PC-3 (cell line): ENCODE measurements at regions not wholly inside any gene's neighbourhood (a gene's known extent, or its start where the extent isn't known, plus 50 kb on each side); places are given as distances from the start of the nearest gene placed in this dataset.

Source experiments
- ATAC-seq: fragments of 200-7000 bp; cut with Tn5 transposase; 2 replicates; pipeline ENCODE4 v1.9.1; 2020; ENCODE audit warnings: mild to moderate bottlenecking, moderate library complexity
- BruUV-seq: library from RNA; stranded (reverse); fragments of 400-500 nt; replicated peaks from 2 replicates; lab custom pipeline; 2021; lab: Mats Ljungman, UMichigan
- CTCF ChIA-PET: fragments of 300-600 bp; sonication (Branson Sonifier 250); formaldehyde crosslinking; loops from one replicate; lab custom pipeline; 2022; ENCODE audit warnings: antibody characterized with exemption; lab: Charles Lee
- POLR2A ChIA-PET: fragments of 300-600 bp; sonication (Branson Sonifier 250); formaldehyde crosslinking; loops from one replicate; lab custom pipeline; 2022; ENCODE audit warnings: antibody characterized with exemption; ENCODE audit not compliant: unreplicated experiment; lab: Charles Lee
- DNase-seq: peaks from one replicate; pipeline ENCODE4 v3.0.0-alpha.2; 2015
- H2AFZ ChIP-seq: fragments of 300-600 bp; sonication (generic); 2 replicates; pipeline ENCODE4 v1.6.0; 2016; ENCODE audit warnings: antibody characterized with exemption, low read length
- H3F3A ChIP-seq: fragments of 300-600 bp; sonication (generic); one replicate; pipeline ENCODE4 v1.6.0; 2017; ENCODE audit warnings: antibody characterized with exemption, low read length, control low read depth, mild to moderate bottlenecking; ENCODE audit not compliant: unreplicated experiment
- H3K27ac ChIP-seq: fragments of 300-600 bp; sonication (generic); 2 replicates; pipeline ENCODE4 v1.5.1; 2016; ENCODE audit warnings: mild to moderate bottlenecking, low read length
- H3K27me3 ChIP-seq: fragments of 300-600 bp; sonication (generic); 2 replicates; pipeline ENCODE4 v1.6.1; 2016; ENCODE audit warnings: low read length, mixed read lengths
- H3K36me3 ChIP-seq: fragments of 300-600 bp; sonication (generic); 2 replicates; pipeline ENCODE4 v1.6.1; 2016; ENCODE audit warnings: low read depth, mixed run types, low read length, mixed read lengths
- H3K4me1 ChIP-seq: fragments of 300-600 bp; sonication (generic); 2 replicates; pipeline ENCODE4 v1.5.1; 2016; ENCODE audit warnings: low read length; ENCODE audit not compliant: insufficient read depth
- H3K4me2 ChIP-seq: fragments of 300-600 bp; sonication (generic); 2 replicates; pipeline ENCODE4 v1.6.0; 2016; ENCODE audit warnings: low read length
- H3K4me3 ChIP-seq: fragments of 300-600 bp; sonication (generic); 2 replicates; pipeline ENCODE4 v1.5.1; 2016; ENCODE audit warnings: mild to moderate bottlenecking, low read length, mixed read lengths
- H3K79me2 ChIP-seq: fragments of 300-600 bp; sonication (generic); 2 replicates; pipeline ENCODE4 v1.6.1; 2017; ENCODE audit warnings: low read length, mixed read lengths
- H3K9ac ChIP-seq: fragments of 300-600 bp; sonication (generic); 2 replicates; pipeline ENCODE4 v1.6.0; 2016; ENCODE audit warnings: mild to moderate bottlenecking, low read length
- H3K9me2 ChIP-seq: fragments of 300-600 bp; sonication (generic); replicated peaks from 2 replicates; pipeline ENCODE4 v1.6.1; 2016; ENCODE audit warnings: mixed run types, low read length, mixed read lengths
- H3K9me3 ChIP-seq: fragments of 300-600 bp; sonication (generic); 2 replicates; pipeline ENCODE4 v1.6.1; 2016; ENCODE audit warnings: low read length, mixed read lengths
- H4K20me1 ChIP-seq: fragments of 300-600 bp; sonication (generic); 2 replicates; pipeline ENCODE4 v1.6.1; 2016; ENCODE audit warnings: low read length, mixed read lengths
- EZH2 ChIP-seq: fragments of 300-600 bp; sonication (generic); IDR thresholded peaks from one replicate; pipeline ENCODE4 v1.6.1; 2017; ENCODE audit warnings: antibody characterized with exemption, mild to moderate bottlenecking, low read length; ENCODE audit not compliant: unreplicated experiment
- EZH2phosphoT487 ChIP-seq: fragments of 300-600 bp; sonication (generic); IDR thresholded peaks from 2 replicates; pipeline ENCODE4 v1.6.1; 2018; ENCODE audit warnings: mild to moderate bottlenecking, antibody characterized with exemption, low read length, borderline replicate concordance
- intact Hi-C: fragments of 100-400 bp; cut with micrococcal nuclease; formaldehyde crosslinking; loops from 2 replicates; pipeline ENCODE4 v1.9.0; 2023
- TF ChIP-seq, protein P1 (sequence below): fragments of 300-600 bp; sonication (generic); conservative IDR thresholded peaks from 2 replicates; pipeline ENCODE4 v1.5.1; 2017; ENCODE audit warnings: antibody characterized with exemption, low read depth, mild to moderate bottlenecking, low read length

DNA sequence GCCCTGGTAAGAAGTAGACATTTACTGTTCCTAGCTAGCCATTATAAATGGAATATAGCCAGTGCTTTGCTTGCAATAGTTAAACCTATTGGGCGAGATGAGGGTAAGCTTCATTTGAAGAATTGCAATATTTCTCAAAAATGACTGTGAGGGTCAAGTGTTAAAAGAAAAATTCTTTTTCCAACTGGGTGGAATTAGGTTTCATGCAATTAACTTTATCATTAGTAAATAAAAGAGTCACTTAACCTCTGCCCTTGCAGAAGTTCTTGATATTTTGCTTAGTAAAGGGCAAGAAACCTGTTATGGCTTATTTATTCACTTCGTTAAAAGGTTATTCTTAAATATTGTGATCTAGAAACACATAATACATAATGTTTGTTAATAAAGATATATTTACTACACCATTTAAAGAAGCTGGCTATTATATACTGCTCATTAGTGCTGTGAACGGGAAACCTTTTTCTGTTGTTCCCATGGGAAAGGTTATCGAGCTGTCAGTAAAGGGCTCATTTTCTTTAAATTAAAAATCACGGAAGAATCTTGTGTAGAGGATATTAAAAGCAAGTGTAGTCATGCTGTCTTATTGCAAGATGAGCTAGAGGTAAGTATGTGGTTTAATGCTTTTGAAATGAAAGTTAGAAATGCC is 370.5 kb downstream of the CSNK1G3 start:
- CTCF ChIA-PET: no interaction called here
- DNase-seq (no peak), ATAC-seq (no peak)
- BruUV-seq: no TSS peak
- Histone ChIP-seq H3K9me2 (no peaks in the 10 kb centered on the region), H3K9me3 (no peaks in the 10 kb centered on the region), H3K9ac (no peak overlapping the region), H2AFZ (no peak overlapping the region), H3K79me2 (no peaks in the 10 kb centered on the region), H3K4me1 (no peaks in the 10 kb centered on the region), H3K36me3 (no peaks in the 10 kb centered on the region), H3K4me2 (no peak overlapping the region), H3K27me3 (no peaks in the 10 kb centered on the region), H4K20me1 (no peaks in the 10 kb centered on the region), H3F3A (no peaks in the 10 kb centered on the region), H3K4me3 (no peak overlapping the region), H3K27ac (no peak overlapping the region)
- TF ChIP-seq, protein P1, sequence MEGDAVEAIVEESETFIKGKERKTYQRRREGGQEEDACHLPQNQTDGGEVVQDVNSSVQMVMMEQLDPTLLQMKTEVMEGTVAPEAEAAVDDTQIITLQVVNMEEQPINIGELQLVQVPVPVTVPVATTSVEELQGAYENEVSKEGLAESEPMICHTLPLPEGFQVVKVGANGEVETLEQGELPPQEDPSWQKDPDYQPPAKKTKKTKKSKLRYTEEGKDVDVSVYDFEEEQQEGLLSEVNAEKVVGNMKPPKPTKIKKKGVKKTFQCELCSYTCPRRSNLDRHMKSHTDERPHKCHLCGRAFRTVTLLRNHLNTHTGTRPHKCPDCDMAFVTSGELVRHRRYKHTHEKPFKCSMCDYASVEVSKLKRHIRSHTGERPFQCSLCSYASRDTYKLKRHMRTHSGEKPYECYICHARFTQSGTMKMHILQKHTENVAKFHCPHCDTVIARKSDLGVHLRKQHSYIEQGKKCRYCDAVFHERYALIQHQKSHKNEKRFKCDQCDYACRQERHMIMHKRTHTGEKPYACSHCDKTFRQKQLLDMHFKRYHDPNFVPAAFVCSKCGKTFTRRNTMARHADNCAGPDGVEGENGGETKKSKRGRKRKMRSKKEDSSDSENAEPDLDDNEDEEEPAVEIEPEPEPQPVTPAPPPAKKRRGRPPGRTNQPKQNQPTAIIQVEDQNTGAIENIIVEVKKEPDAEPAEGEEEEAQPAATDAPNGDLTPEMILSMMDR: no peak
- TF ChIP-seq EZH2: no peak
- intact Hi-C loops: no loop called here
- POLR2A ChIA-PET: no interaction called here

GRCh38 chr5:123881759-123882244 is 369.8 kb downstream of the CSNK1G3 start:
- intact Hi-C loops: no loop called here
- no peak overlapping the region for H3K4me3 ChIP-seq
- no peaks in the 10 kb centered on the region for H3F3A ChIP-seq
- H3K4me1 ChIP-seq: no peaks in the 10 kb centered on the region
- TF ChIP-seq, protein P1: no peak
- TF ChIP-seq EZH2phosphoT487 (no peak), EZH2 (no peak)
- H3K9me2 ChIP-seq: no peaks in the 10 kb centered on the region
- no peaks in the 10 kb centered on the region for H3K27me3 ChIP-seq
- H3K27ac ChIP-seq: no peak overlapping the region
- H3K9ac ChIP-seq: no peak overlapping the region
- DNase-seq (no peak), ATAC-seq (no peak)
- H3K9me3 ChIP-seq: no peaks in the 10 kb centered on the region
- BruUV-seq: no TSS peak
- no peaks in the 10 kb centered on the region for H4K20me1 ChIP-seq
- POLR2A ChIA-PET: no interaction called here
- H3K79me2 ChIP-seq: no peaks in the 10 kb centered on the region
- CTCF ChIA-PET: no interaction called here
- H3K36me3 ChIP-seq: no peaks in the 10 kb centered on the region
- H2AFZ ChIP-seq: no peak overlapping the region
- H3K4me2 ChIP-seq: no peak overlapping the region

DNA sequence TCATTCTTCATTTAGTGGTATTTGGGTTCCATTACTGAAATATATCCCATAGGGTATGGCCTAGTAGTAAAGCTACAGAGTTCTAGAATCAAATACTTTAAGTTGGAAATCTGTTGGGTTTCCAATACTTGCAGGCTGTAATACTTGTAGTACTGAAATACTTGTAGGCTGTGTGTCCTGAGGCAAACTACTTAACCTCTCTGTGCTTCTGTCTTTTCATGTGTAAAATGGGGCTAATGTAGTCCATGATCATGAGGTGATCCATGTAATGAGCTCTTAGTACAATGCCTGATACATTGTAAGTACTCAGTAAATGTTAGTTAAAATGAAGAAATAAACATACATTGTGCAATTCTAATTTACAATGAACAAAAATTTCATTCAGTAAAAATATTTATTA is 368.9 kb downstream of the CSNK1G3 start:
- H3K27me3 ChIP-seq: no peaks in the 10 kb centered on the region
- DNase-seq: no peak
- H3F3A ChIP-seq: no peaks in the 10 kb centered on the region
- H3K9me2 ChIP-seq: no peaks in the 10 kb centered on the region
- no peaks in the 10 kb centered on the region for H3K79me2 ChIP-seq
- no peaks in the 10 kb centered on the region for H3K36me3 ChIP-seq
- no peaks in the 10 kb centered on the region for H3K9me3 ChIP-seq
- no peak overlapping the region for H3K4me3 ChIP-seq
- TF ChIP-seq EZH2phosphoT487: no peak
- TF ChIP-seq, protein P1: no peak
- TF ChIP-seq EZH2: no peak
- ChIA-PET CTCF (no interaction called here), POLR2A (no interaction called here)
- intact Hi-C loops: no loop called here
- H3K9ac ChIP-seq: no peak overlapping the region
- no peak overlapping the region for H3K4me2 ChIP-seq
- no peak overlapping the region for H2AFZ ChIP-seq
- H3K4me1 ChIP-seq: no peaks in the 10 kb centered on the region
- ATAC-seq: no peak
- BruUV-seq: no TSS peak
- H3K27ac ChIP-seq: no peak overlapping the region
- H4K20me1 ChIP-seq: no peaks in the 10 kb centered on the region
